ENCODE measurements at regions not wholly inside any gene's neighbourhood (a gene's known extent, or its start where the extent isn't known, plus 50 kb on each side); places are given as distances from the start of the nearest gene placed in this dataset.

DNA sequence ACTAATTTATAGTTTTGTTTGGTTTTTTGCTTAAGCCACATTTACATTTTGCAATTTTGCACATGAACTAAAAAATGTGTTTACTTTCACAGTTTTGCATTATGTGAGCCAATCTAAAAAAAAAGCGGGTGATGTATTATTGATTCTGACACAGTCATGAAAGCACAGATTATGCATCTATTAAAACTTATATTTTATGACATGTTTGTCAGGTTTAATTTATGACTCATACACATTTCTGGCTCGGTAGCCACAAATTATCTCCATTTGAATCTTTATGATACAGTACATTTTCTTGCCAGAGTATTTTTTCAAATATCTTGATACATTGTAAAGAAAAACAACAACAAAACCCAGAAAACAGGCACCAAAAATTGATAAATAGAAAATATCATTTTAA lies 280.4 kb upstream of the GRIP1 start:
- TF ChIP-seq CTCF (IDR thresholded peaks at IDR 0.05) (no peak), POLR2A (IDR thresholded peaks at IDR 0.05) (no peak)

All from transverse colon (tissue), 3 donors.